NCI-H460 (cell line): ENCODE measurements at regions not wholly inside any gene's neighbourhood (a gene's known extent, or its start where the extent isn't known, plus 50 kb on each side); places are given as distances from the start of the nearest gene placed in this dataset.
"Not testable (repeated sequence)": the region's sequence is repeated elsewhere in the genome, so short reads cannot be mapped to it uniquely, and the experiment has no call there.

Experiments
- DNase-seq: peaks from one replicate; pipeline ENCODE4 v3.0.0-alpha.2; 2016; ENCODE audit warnings: low read depth; ENCODE audit errors: extremely low read depth

- DNase-seq = no peak
Observed at GRCh38 chr1:184181044-184181443, 129.5 kb downstream of the TSEN15 start.

GRCh38 chr1:184183919-184184318 lies 132.4 kb downstream of the TSEN15 start:
- DNase-seq = no peak

- DNase-seq = not testable (repeated sequence)
Observed at GRCh38 chr1:184184614-184185013, 133.1 kb downstream of the TSEN15 start.

GRCh38 chr1:184185347-184185746 lies 133.8 kb downstream of the TSEN15 start:
- DNase-seq = no peak

GRCh38 chr1:184186167-184186566 lies 134.6 kb downstream of the TSEN15 start:
- DNase-seq = no peak

GRCh38 chr1:184187097-184187496 lies 135.6 kb downstream of the TSEN15 start:
- DNase-seq = no peak

GRCh38 chr1:184188037-184188436 lies 136.5 kb downstream of the TSEN15 start:
- no peak for DNase-seq

- no peak for DNase-seq
Observed at GRCh38 chr1:184189361-184189760, 137.8 kb downstream of the TSEN15 start.

GRCh38 chr1:184190616-184191015 lies 139.1 kb downstream of the TSEN15 start:
- no peak for DNase-seq

GRCh38 chr1:184191181-184191621 lies 139.7 kb downstream of the TSEN15 start:
- DNase-seq = no peak

GRCh38 chr1:184192796-184193195 lies 141.3 kb downstream of the TSEN15 start:
- no peak for DNase-seq

GRCh38 chr1:184193451-184193850 lies 141.9 kb downstream of the TSEN15 start:
- no peak for DNase-seq

GRCh38 chr1:184194236-184194635 lies 142.7 kb downstream of the TSEN15 start:
- no peak for DNase-seq

GRCh38 chr1:184195722-184196121 lies 144.2 kb downstream of the TSEN15 start:
- DNase-seq = not testable (repeated sequence)

- no peak for DNase-seq
Observed at GRCh38 chr1:184197831-184198230, 146.3 kb downstream of the TSEN15 start.

- no peak for DNase-seq
Observed at GRCh38 chr1:184199036-184199435, 147.5 kb downstream of the TSEN15 start.

GRCh38 chr1:184199438-184200085 lies 148.0 kb downstream of the TSEN15 start:
- DNase-seq = no peak

GRCh38 chr1:184208622-184209021 lies 157.1 kb downstream of the TSEN15 start:
- no peak for DNase-seq

GRCh38 chr1:184210031-184210430 lies 158.5 kb downstream of the TSEN15 start:
- no peak for DNase-seq

GRCh38 chr1:184210862-184211261 lies 159.3 kb downstream of the TSEN15 start:
- no peak for DNase-seq

- DNase-seq = no peak
Observed at GRCh38 chr1:184212649-184213314, 161.3 kb downstream of the TSEN15 start.

- no peak for DNase-seq
Observed at GRCh38 chr1:184214128-184214527, 162.6 kb downstream of the TSEN15 start.
